ENCODE measurements at regions not wholly inside any gene's neighbourhood (a gene's known extent, or its start where the extent isn't known, plus 50 kb on each side); places are given as distances from the start of the nearest gene placed in this dataset.
"Not testable (repeated sequence)": the region's sequence is repeated elsewhere in the genome, so short reads cannot be mapped to it uniquely, and the experiment has no call there.

DNA sequence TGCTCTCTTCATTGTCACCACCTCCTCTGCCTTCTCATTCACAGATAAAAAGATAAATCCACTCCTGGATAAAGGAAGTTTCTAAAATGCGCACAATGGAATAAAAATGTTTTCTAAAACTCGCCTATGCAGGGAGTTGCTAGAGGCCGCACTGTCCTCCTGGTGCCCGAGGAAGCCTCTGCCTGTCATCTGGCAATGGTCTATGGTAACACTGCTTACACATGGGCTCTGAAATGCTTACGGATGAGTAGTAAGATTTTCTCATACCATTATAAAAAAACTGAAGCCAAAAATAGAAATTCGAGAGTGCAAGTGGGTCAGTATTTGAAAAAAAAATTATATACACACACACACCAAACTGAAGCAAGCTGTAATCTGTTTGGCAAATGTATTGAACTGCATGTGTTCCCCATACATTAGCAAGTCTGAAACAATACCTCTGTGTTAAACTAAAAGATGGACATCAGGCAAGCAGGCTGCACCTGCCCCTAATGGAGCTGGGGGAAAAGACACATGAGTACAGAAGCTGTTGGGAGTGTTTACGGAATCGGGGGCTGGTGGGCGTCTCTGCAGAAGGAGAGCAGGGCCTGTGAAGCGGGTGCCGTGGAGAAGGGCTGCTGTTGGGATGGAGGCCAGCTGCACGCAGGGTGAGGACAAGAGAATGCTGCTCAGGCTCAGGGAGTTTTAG lies 103.3 kb upstream of the FAT1 start:
- DNase-seq (ENCODE audit: low read depth): no peak
- no peak overlapping the region for H3K4me3 ChIP-seq (ENCODE audit: low read length)
- TF ChIP-seq, protein P1, sequence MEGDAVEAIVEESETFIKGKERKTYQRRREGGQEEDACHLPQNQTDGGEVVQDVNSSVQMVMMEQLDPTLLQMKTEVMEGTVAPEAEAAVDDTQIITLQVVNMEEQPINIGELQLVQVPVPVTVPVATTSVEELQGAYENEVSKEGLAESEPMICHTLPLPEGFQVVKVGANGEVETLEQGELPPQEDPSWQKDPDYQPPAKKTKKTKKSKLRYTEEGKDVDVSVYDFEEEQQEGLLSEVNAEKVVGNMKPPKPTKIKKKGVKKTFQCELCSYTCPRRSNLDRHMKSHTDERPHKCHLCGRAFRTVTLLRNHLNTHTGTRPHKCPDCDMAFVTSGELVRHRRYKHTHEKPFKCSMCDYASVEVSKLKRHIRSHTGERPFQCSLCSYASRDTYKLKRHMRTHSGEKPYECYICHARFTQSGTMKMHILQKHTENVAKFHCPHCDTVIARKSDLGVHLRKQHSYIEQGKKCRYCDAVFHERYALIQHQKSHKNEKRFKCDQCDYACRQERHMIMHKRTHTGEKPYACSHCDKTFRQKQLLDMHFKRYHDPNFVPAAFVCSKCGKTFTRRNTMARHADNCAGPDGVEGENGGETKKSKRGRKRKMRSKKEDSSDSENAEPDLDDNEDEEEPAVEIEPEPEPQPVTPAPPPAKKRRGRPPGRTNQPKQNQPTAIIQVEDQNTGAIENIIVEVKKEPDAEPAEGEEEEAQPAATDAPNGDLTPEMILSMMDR (IDR thresholded peaks at IDR 0.05; ENCODE audit: insufficient read depth, low read depth, low read length, missing control alignments): no peak

DNA sequence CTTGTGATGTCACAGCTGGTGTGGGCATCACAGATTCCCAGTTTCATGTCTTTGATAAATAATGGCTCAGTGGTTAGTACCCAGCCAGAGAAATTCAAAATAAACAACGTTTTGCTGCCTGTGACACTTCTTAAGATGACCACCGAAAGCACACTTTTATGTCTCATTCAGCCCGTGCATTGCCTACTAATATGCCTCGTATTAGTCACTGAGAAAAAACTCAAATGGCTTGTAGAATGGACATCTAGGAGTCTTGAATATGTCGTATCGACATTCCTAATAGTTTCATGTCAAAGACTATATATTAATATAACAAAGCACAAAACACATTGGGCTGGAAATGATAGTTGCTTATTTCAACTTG lies 103.9 kb upstream of the FAT1 start:
- H3K4me3 ChIP-seq (ENCODE audit: low read length): no peak overlapping the region
- TF ChIP-seq, protein P1 (IDR thresholded peaks at IDR 0.05; ENCODE audit: insufficient read depth, low read depth, low read length, missing control alignments): no peak
- DNase-seq (ENCODE audit: low read depth): no peak

DNA sequence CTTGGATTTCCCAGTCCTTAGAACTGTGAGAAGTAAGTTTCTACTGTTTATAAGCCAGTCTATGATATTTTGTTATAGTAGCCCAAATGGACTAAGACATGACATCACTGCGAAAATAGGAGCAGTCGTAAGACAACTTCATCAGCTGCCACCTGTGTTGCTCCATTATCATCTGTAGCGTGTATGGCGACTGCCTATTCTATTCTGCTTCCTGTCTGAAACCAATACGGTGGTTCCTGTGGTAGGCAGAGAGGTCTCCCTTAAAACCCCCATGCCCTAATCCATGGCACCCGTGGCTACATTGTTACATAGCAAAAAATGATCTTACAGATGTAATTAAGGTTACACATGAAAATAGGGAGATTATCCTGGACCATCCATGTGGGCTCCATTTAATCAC lies 105.4 kb upstream of the FAT1 start:
- DNase-seq (ENCODE audit: low read depth): no peak
- TF ChIP-seq, protein P1 (IDR thresholded peaks at IDR 0.05; ENCODE audit: insufficient read depth, low read depth, low read length, missing control alignments): no peak
- no peak overlapping the region for H3K4me3 ChIP-seq (ENCODE audit: low read length)

DNA sequence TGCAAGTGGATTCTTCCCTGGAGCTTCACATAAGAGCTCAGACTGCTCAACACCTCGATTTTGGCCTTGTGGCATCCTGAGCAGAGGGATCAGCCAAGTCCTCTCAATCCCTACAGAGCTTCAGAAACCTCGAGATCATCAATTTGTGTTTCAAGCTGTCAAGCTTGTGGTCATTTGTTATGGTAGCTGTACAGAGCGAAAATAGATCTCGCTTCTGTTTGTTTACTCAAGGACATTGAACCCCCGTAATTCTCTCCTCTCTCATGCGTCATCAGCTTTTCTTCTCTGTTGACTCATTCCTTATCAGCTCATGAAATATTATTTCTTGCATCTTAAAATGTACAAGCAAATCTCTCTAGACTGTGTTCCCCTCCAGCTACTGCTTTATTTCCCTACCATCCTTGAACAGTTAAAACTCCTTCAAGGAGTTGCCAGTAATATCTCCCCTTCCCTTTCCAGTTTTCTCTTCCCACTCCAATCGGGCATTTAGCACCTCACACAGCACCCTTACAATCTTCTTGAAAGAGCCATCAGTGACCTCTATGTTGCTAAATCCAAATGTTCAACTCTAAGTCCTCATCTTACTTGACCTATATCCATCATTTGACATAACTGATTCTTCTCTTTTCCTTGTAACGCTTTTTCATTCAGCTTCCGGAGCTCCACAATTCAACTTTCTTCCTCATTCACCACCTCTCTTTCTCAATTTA lies 106.2 kb upstream of the FAT1 start:
- DNase-seq (ENCODE audit: low read depth): peak; percentile 49
- H3K4me3 ChIP-seq (ENCODE audit: low read length): no peak overlapping the region
- TF ChIP-seq, protein P1 (IDR thresholded peaks at IDR 0.05; ENCODE audit: insufficient read depth, low read depth, low read length, missing control alignments): no peak

DNA sequence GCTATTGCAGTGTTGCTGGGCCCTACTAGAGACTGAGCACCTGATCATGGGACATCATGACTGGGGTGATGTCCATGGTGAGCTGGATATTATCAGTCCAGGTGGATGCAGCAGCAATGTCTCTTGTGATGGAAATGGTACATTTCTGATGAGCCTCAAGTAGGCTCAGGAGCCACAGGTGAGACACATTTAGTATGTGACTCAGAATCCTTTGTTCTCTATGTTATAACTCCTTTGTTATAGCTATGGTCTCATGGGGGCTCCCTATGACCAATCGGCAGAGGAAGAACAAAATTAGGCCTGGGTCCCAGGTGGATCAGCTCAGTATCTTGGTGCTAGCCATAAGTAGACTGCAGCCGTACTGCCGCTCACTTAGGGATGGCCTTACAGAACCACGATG lies 107.9 kb upstream of the FAT1 start:
- H3K4me3 ChIP-seq (ENCODE audit: low read length): no peak overlapping the region
- TF ChIP-seq, protein P1 (IDR thresholded peaks at IDR 0.05; ENCODE audit: insufficient read depth, low read depth, low read length, missing control alignments): no peak
- peak; percentile 61 for DNase-seq (ENCODE audit: low read depth)

DNA sequence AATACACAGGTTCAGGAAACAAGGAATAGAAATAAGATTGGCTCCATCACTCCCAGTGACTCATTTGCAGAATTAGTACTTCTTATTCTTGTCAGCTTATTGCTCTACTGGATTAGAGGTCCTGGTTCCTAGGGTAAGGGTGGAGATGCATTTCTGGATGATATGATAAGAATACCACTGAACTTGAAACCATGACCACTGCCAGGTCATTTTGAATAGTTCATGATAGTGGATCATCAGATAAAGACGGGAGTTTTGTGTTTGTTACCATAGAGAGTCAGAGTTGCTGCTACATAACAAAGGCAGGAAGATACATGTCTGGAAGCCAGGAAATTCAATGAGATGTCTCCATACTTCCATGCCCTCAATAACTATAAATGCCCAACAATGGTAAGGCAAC lies 109.2 kb upstream of the FAT1 start:
- TF ChIP-seq, protein P1 (IDR thresholded peaks at IDR 0.05; ENCODE audit: insufficient read depth, low read depth, low read length, missing control alignments): no peak
- no peak overlapping the region for H3K4me3 ChIP-seq (ENCODE audit: low read length)
- peak; percentile 57 for DNase-seq (ENCODE audit: low read depth)

DNA sequence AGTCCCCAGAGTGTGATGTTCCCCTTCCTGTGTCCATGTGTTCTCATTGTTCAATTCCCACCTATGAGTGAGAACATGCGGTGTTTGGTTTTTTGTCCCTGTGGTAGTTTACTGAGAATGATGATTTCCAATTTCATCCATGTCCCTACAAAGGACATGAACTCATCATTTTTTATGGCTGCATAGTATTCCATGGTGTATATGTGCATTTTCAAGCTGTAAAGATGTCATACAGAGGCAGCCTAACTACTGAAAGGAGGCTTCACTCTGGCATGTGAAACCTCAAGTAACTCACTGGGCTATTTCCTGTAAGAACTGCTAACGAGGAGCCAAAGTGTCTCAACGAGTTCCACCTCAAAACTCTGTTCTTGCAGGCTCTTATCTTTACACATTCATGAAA lies 113.8 kb upstream of the FAT1 start:
- not testable (repeated sequence) for H3K4me3 ChIP-seq (ENCODE audit: low read length); DNase-seq (ENCODE audit: low read depth)
